NCI-H2196 treated with DMSO at 0.1 percent for 48 hours (cell line): ENCODE measurements at regions not wholly inside any gene's neighbourhood (a gene's known extent, or its start where the extent isn't known, plus 50 kb on each side); places are given as distances from the start of the nearest gene placed in this dataset.

Experiments
- DNase-seq: peaks from one replicate; lab custom pipeline; 2025; ENCODE audit not compliant: unreplicated experiment; lab: John Stamatoyannopoulos, UW

GRCh38 chr1:99565606-99566289 lies 80.2 kb upstream of the PALMD start:
- no peak for DNase-seq

- DNase-seq: no peak
These were observed 79.5 kb upstream of the PALMD start for GRCh38 chr1:99566290-99567021.

GRCh38 chr1:99570486-99571089 lies 75.3 kb upstream of the PALMD start:
- no peak for DNase-seq

- no peak for DNase-seq
These were observed 74.7 kb upstream of the PALMD start for GRCh38 chr1:99571092-99571734.

GRCh38 chr1:99573431-99574217 lies 72.3 kb upstream of the PALMD start:
- DNase-seq: no peak

GRCh38 chr1:99577313-99577712 lies 68.6 kb upstream of the PALMD start:
- DNase-seq: no peak

GRCh38 chr1:99579691-99580172 lies 66.2 kb upstream of the PALMD start:
- DNase-seq: no peak

- DNase-seq: no peak
These were observed 65.5 kb upstream of the PALMD start for GRCh38 chr1:99580451-99580850.

- no peak for DNase-seq
These were observed 58.9 kb upstream of the PALMD start for GRCh38 chr1:99587008-99587407.

GRCh38 chr1:99589186-99589636 lies 56.7 kb upstream of the PALMD start:
- no peak for DNase-seq

GRCh38 chr1:99590578-99591209 lies 55.2 kb upstream of the PALMD start:
- no peak for DNase-seq

GRCh38 chr1:99591886-99592285 lies 54.0 kb upstream of the PALMD start:
- DNase-seq: no peak

- DNase-seq: no peak
These were observed 51.7 kb upstream of the PALMD start for GRCh38 chr1:99594205-99594604.

GRCh38 chr1:99595041-99595440 lies 50.9 kb upstream of the PALMD start:
- DNase-seq: no peak

- DNase-seq: no peak
These were observed 50.5 kb upstream of the PALMD start for GRCh38 chr1:99595441-99595840.
